ENCODE measurements at regions not wholly inside any gene's neighbourhood (a gene's known extent, or its start where the extent isn't known, plus 50 kb on each side); places are given as distances from the start of the nearest gene placed in this dataset.

- H3K4me3 ChIP-seq: no peak overlapping the region
- H3K27ac ChIP-seq: no peak overlapping the region
- WGBS (ENCODE audit: missing lambda C conversion rate): 85% methylated on average over 3 of the region's 3 CpGs
- ATAC-seq (no peak), DNase-seq (ENCODE audit: low read depth in 1 of 2, low spot score in 1 of 2) (no peak), FAIRE-seq (no peak)
- no peaks in the 10 kb centered on the region for H3K9me3 ChIP-seq
- TF ChIP-seq MAZ (IDR thresholded peaks at IDR 0.05; ENCODE audit: borderline replicate concordance, low read depth, low read length) (no peak), FOSL2 (IDR thresholded peaks at IDR 0.05) (no peak), FOSL2 (CRISPR knock-in tag; IDR thresholded peaks at IDR 0.05) (no peak), EHMT2 (IDR thresholded peaks at IDR 0.05; ENCODE audit: low read depth) (no peak), KDM1A (IDR thresholded peaks at IDR 0.05; ENCODE audit: low read depth) (no peak), CTCF (IDR thresholded peaks at IDR 0.05) (no peak), NFE2L2 (conservative IDR thresholded peaks at IDR 0.05; ENCODE audit: low read length) (no peak), EHF (CRISPR knock-in tag; IDR thresholded peaks at IDR 0.05) (no peak), HOXB13 (CRISPR knock-in tag; IDR thresholded peaks at IDR 0.05; ENCODE audit: low read depth) (no peak), RARB (CRISPR knock-in tag; IDR thresholded peaks at IDR 0.05) (no peak)
- ChIA-PET POLR2A (no interaction called here), CTCF (no interaction called here)
- H3K4me2 ChIP-seq: no peak overlapping the region
- peaks cover 10% of the 10 kb centered on the region; the same call in 2 of the 3 replicates for H3K4me1 ChIP-seq
These were observed 154.8 kb upstream of the LRIG3 start for GRCh38 chr12:59075141-59075540.

- POLR2A ChIA-PET: no interaction called here
- Histone ChIP-seq H3K4me3 (no peak overlapping the region), H3K9me3 (no peaks in the 10 kb centered on the region), H3K4me1 (peaks cover 12% of the 10 kb centered on the region; the same call in 2 of the 3 replicates), H3K4me2 (peak overlapping the region; percentile 39; the same call in 2 of the 3 replicates), H3K27ac (no peak overlapping the region; a peak in 1 of 6 replicates)
- CTCF ChIA-PET: interaction anchor here (0.7 to 1.6 kb wide), 2 partner anchors 530 to 677 kb away, joined by 3 to 4 read pairs; no protein-coding TSS in a partner anchor
- ATAC-seq: no peak
- no peak for DNase-seq (ENCODE audit: low read depth in 1 of 2, low spot score in 1 of 2)
- TF ChIP-seq EP300 (IDR thresholded peaks at IDR 0.05) (no peak), CTCF (IDR thresholded peaks at IDR 0.05) (no peak), ZNF302 (CRISPR knock-in tag; IDR thresholded peaks at IDR 0.05) (no peak), MAZ (IDR thresholded peaks at IDR 0.05; ENCODE audit: borderline replicate concordance, low read depth, low read length) (no peak)
- FAIRE-seq: peak; percentile 28
- 5% methylated on average over 3 of the region's 3 CpGs for WGBS (ENCODE audit: missing lambda C conversion rate)
These were observed 150.1 kb upstream of the LRIG3 start for GRCh38 chr12:59070322-59070933.

GRCh38 chr12:59069516-59069915, 149.2 kb upstream of the LRIG3 start:
- ChIA-PET CTCF (no interaction called here), POLR2A (no interaction called here)
- Histone ChIP-seq H3K4me1 (peaks cover 12% of the 10 kb centered on the region; the same call in 2 of the 3 replicates), H3K9me3 (no peaks in the 10 kb centered on the region), H3K27ac (no peak overlapping the region), H3K4me3 (no peak overlapping the region), H3K4me2 (no peak overlapping the region; the same call in 2 of the 3 replicates)
- TF ChIP-seq HOXA7 (CRISPR knock-in tag; IDR thresholded peaks at IDR 0.05) (no peak), RNF2 (IDR thresholded peaks at IDR 0.05; ENCODE audit: borderline replicate concordance, low read depth) (no peak), MAFK (IDR thresholded peaks at IDR 0.05; ENCODE audit: partially characterized antibody) (peak; percentile 51), BCL3 (IDR thresholded peaks at IDR 0.05) (no peak), MAZ (IDR thresholded peaks at IDR 0.05; ENCODE audit: borderline replicate concordance, low read depth, low read length) (no peak), MAX (IDR thresholded peaks at IDR 0.05) (no peak), ESRRA (IDR thresholded peaks at IDR 0.05; ENCODE audit: borderline replicate concordance, low read length) (no peak)
- ATAC-seq (no peak), DNase-seq (ENCODE audit: low read depth in 1 of 2, low spot score in 1 of 2) (no peak), FAIRE-seq (no peak)
- WGBS (ENCODE audit: missing lambda C conversion rate): 65% methylated on average over 1 of the region's 1 CpG

Measured in A549 (cell line).